ENCODE measurements at regions not wholly inside any gene's neighbourhood (a gene's known extent, or its start where the extent isn't known, plus 50 kb on each side); places are given as distances from the start of the nearest gene placed in this dataset.

DNA sequence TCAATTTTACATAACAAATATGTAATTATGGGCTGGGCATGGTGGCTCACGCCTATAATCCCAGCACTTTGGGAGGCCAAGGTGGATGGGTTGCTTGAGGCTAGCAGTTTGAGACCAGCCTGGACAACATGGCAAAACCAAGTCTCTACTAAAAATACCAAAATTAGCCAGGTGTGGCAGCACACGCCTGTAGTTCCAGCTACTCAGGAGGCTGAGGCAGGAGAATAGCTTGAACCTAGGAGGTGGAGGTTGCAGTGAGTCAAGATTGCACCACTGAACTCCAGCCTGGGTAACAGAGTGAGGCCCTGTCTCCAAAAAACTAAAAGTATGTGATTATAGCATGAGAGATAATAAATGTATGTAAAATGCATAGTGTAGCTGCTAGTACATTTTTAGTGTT lies 229.0 kb downstream of the PPARGC1A start:
- TF ChIP-seq, protein P1, sequence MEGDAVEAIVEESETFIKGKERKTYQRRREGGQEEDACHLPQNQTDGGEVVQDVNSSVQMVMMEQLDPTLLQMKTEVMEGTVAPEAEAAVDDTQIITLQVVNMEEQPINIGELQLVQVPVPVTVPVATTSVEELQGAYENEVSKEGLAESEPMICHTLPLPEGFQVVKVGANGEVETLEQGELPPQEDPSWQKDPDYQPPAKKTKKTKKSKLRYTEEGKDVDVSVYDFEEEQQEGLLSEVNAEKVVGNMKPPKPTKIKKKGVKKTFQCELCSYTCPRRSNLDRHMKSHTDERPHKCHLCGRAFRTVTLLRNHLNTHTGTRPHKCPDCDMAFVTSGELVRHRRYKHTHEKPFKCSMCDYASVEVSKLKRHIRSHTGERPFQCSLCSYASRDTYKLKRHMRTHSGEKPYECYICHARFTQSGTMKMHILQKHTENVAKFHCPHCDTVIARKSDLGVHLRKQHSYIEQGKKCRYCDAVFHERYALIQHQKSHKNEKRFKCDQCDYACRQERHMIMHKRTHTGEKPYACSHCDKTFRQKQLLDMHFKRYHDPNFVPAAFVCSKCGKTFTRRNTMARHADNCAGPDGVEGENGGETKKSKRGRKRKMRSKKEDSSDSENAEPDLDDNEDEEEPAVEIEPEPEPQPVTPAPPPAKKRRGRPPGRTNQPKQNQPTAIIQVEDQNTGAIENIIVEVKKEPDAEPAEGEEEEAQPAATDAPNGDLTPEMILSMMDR (conservative IDR thresholded peaks at IDR 0.05; ENCODE audit: low read length), result no peak
- no peak for TF ChIP-seq EZH2phosphoT487 (IDR thresholded peaks at IDR 0.05; ENCODE audit: borderline replicate concordance)
